ENCODE measurements at regions not wholly inside any gene's neighbourhood (a gene's known extent, or its start where the extent isn't known, plus 50 kb on each side); places are given as distances from the start of the nearest gene placed in this dataset.
"Not testable (repeated sequence)": the region's sequence is repeated elsewhere in the genome, so short reads cannot be mapped to it uniquely, and the experiment has no call there.

- ATAC-seq (no peak), DNase-seq (ENCODE audit: extremely low read depth in 1 of 4, low spot score in 3 of 4) (no peak), FAIRE-seq (no peak)
- POLR2A ChIA-PET = interaction anchor here (1.1 kb wide), 1 partner anchor 14 kb away, joined by 3 read pairs; no protein-coding TSS in a partner anchor
- no TSS peak for BruUV-seq (replicated peaks)
- H3K9ac ChIP-seq (ENCODE audit: insufficient read depth in 1 of 2, low read depth in 2 of 2, low read length in 2 of 2) = no peak overlapping the region
- no peak overlapping the region for H3K27ac ChIP-seq (ENCODE audit: extremely low read depth, low read depth, low read length)
- no peaks in the 10 kb centered on the region for H3K79me2 ChIP-seq (ENCODE audit: control insufficient read depth, insufficient read depth, low read length)
- H3K9me1 ChIP-seq (ENCODE audit: control insufficient read depth, insufficient read depth, low read length) = no peaks in the 10 kb centered on the region
- H3K4me2 ChIP-seq (ENCODE audit: insufficient read depth, low read length) = no peak overlapping the region
- no peaks in the 10 kb centered on the region for H3K9me3 ChIP-seq (replicated peaks; ENCODE audit: control insufficient read depth, insufficient read depth, low read depth, low read length)
- H4K20me1 ChIP-seq (replicated peaks; ENCODE audit: control insufficient read depth, insufficient read depth, low read length) = no peaks in the 10 kb centered on the region
- no peaks in the 10 kb centered on the region for H3K36me3 ChIP-seq (ENCODE audit: control insufficient read depth, insufficient read depth, low read length)
- H3K4me3 ChIP-seq = no peak overlapping the region
- in situ Hi-C loops (cut with MboI) = no loop called here
- no peaks in the 10 kb centered on the region for H3K4me1 ChIP-seq (replicated peaks in 1 of 2; ENCODE audit: control insufficient read depth in 2 of 2, insufficient read depth in 2 of 2, low read length in 2 of 2)
- WGBS (ENCODE audit: insufficient coverage, low coverage, missing lambda C conversion rate) = 0% methylated on average over 2 of the region's 2 CpGs
- CTCF ChIA-PET (ENCODE audit: low intra/inter-chr PET ratio) = no interaction called here
- no peak overlapping the region for H2AFZ ChIP-seq (ENCODE audit: low read depth, low read length)
- TF ChIP-seq JUNB (CRISPR knock-in tag; conservative IDR thresholded peaks at IDR 0.05) (no peak), MAX (CRISPR knock-in tag; IDR thresholded peaks at IDR 0.05) (no peak), NFXL1 (CRISPR knock-in tag; IDR thresholded peaks at IDR 0.05) (no peak), STAT5A (IDR thresholded peaks at IDR 0.05; ENCODE audit: borderline replicate concordance, low read length) (no peak), E2F4 (CRISPR knock-in tag; IDR thresholded peaks at IDR 0.05; ENCODE audit: low read depth) (no peak)
- TF ChIP-seq, protein P1, sequence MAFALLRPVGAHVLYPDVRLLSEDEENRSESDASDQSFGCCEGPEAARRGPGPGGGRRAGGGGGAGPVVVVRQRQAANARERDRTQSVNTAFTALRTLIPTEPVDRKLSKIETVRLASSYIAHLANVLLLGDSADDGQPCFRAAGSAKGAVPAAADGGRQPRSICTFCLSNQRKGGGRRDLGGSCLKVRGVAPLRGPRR (CRISPR knock-in tag; IDR thresholded peaks at IDR 0.05) = no peak
- no peaks in the 10 kb centered on the region for H3K27me3 ChIP-seq (ENCODE audit: control insufficient read depth in 2 of 2, insufficient read depth in 2 of 2, low read length in 2 of 2)
- intact Hi-C loops (cut with micrococcal nuclease) = no loop called here
These were observed 152.3 kb upstream of the LRRN1 start for GRCh38 chr3:3646934-3647333.

- H3K27ac ChIP-seq (ENCODE audit: extremely low read depth, low read depth, low read length); CTCF ChIA-PET (ENCODE audit: low intra/inter-chr PET ratio); DNase-seq (ENCODE audit: extremely low read depth in 1 of 4, low spot score in 3 of 4); H3K9ac ChIP-seq (ENCODE audit: insufficient read depth in 1 of 2, low read depth in 2 of 2, low read length in 2 of 2); intact Hi-C loops (cut with micrococcal nuclease); H2AFZ ChIP-seq (ENCODE audit: low read depth, low read length); H3K36me3 ChIP-seq (ENCODE audit: control insufficient read depth, insufficient read depth, low read length); H3K9me1 ChIP-seq (ENCODE audit: control insufficient read depth, insufficient read depth, low read length); H4K20me1 ChIP-seq (replicated peaks; ENCODE audit: control insufficient read depth, insufficient read depth, low read length); H3K4me3 ChIP-seq; H3K27me3 ChIP-seq (ENCODE audit: control insufficient read depth in 2 of 2, insufficient read depth in 2 of 2, low read length in 2 of 2); H3K4me2 ChIP-seq (ENCODE audit: insufficient read depth, low read length); in situ Hi-C loops (cut with MboI); H3K79me2 ChIP-seq (ENCODE audit: control insufficient read depth, insufficient read depth, low read length); BruUV-seq (replicated peaks); ATAC-seq; FAIRE-seq; H3K9me3 ChIP-seq (replicated peaks; ENCODE audit: control insufficient read depth, insufficient read depth, low read depth, low read length); H3K4me1 ChIP-seq (replicated peaks in 1 of 2; ENCODE audit: control insufficient read depth in 2 of 2, insufficient read depth in 2 of 2, low read length in 2 of 2): not testable (repeated sequence)
- POLR2A ChIA-PET = interaction anchor here (1.1 kb wide), 1 partner anchor 13 kb away, joined by 3 read pairs; no protein-coding TSS in a partner anchor
- 0% methylated on average over 12 of the region's 13 CpGs for WGBS (ENCODE audit: insufficient coverage, low coverage, missing lambda C conversion rate)
These were observed 153.0 kb upstream of the LRRN1 start for GRCh38 chr3:3646103-3646844.

Data from K562 (cell line).